OCI-LY3 (cell line): ENCODE measurements at regions not wholly inside any gene's neighbourhood (a gene's known extent, or its start where the extent isn't known, plus 50 kb on each side); places are given as distances from the start of the nearest gene placed in this dataset.

ENCODE experiments used
- H2AFZ ChIP-seq: fragments of 200-600, 300-600 bp; shearing (Covaris generic); 2 replicates; pipeline ENCODE4 v1.6.0; 2014; ENCODE audit warnings: antibody characterized with exemption, low read depth, low read length
- H3K27ac ChIP-seq: fragments of 200-600, 300-600 bp; sonication (generic); 2 replicates; pipeline ENCODE4 v1.5.1; 2014; ENCODE audit warnings: mild to moderate bottlenecking, low read length, moderate library complexity, mixed read lengths
- H3K27me3 ChIP-seq: fragments of 200-600, 300-600 bp; sonication (generic); 2 replicates; pipeline ENCODE4 v1.6.1; 2014; ENCODE audit warnings: low read depth, low read length, mixed read lengths
- H3K36me3 ChIP-seq: fragments of 200-600, 300-600 bp; sonication (generic); replicated peaks from 2 replicates; pipeline ENCODE3; 2014; ENCODE audit warnings: low read depth, low read length, mixed read lengths
- H3K4me1 ChIP-seq: fragments of 300-600, 200-600 bp; sonication (generic); 2 replicates; pipeline ENCODE4 v1.6.1; 2014; ENCODE audit warnings: low read length, mixed read lengths
- H3K4me2 ChIP-seq: fragments of 200-600, 300-600 bp; sonication (generic); 2 replicates; pipeline ENCODE4 v1.6.1; 2014; ENCODE audit warnings: low read length, mixed read lengths
- H3K4me3 ChIP-seq: fragments of 300-600, 200-600 bp; sonication (generic); 2 replicates; pipeline ENCODE4 v1.5.1; 2014; ENCODE audit warnings: antibody characterized with exemption, mild to moderate bottlenecking, low read length, moderate library complexity
- H3K79me2 ChIP-seq: fragments of 300-600, 200-600 bp; shearing (Covaris generic); 2 replicates; pipeline ENCODE4 v1.6.1; 2014; ENCODE audit warnings: mild to moderate bottlenecking, low read length, mixed read lengths
- H3K9ac ChIP-seq: fragments of 300-600, 200-600 bp; shearing (Covaris generic); 2 replicates; pipeline ENCODE4 v1.6.0; 2014; ENCODE audit warnings: mild to moderate bottlenecking, low read length, moderate library complexity
- H3K9me3 ChIP-seq: fragments of 200-600, 300-600 bp; shearing (Covaris generic); 2 replicates; pipeline ENCODE4 v1.6.1; 2014; ENCODE audit warnings: low read length, mixed read lengths; ENCODE audit not compliant: insufficient read depth
- H4K20me1 ChIP-seq: fragments of 200-600, 300-600 bp; sonication (generic); 2 replicates; pipeline ENCODE4 v1.6.1; 2016; ENCODE audit warnings: low read length, mixed read lengths; ENCODE audit not compliant: insufficient read depth
- CTCF ChIP-seq: fragments of 200-600, 300-600 bp; sonication (generic); IDR thresholded peaks from 2 replicates; pipeline ENCODE4 v1.5.1; 2014; ENCODE audit warnings: antibody characterized with exemption, low read length, low read depth
- EZH2phosphoT487 ChIP-seq: fragments of 200-600 bp; shearing (Covaris generic); IDR thresholded peaks from 2 replicates; pipeline ENCODE4 v1.6.1; 2018; ENCODE audit warnings: antibody characterized with exemption, mixed run types, low read depth

GRCh38 chr14:42334931-42335330, 728.3 kb downstream of the LRFN5 start:
- Histone ChIP-seq H3K27me3 (no peaks in the 10 kb centered on the region), H3K4me1 (peaks cover 17% of the 10 kb centered on the region), H3K9ac (no peak overlapping the region), H2AFZ (no peak overlapping the region), H3K36me3 (peaks cover 23% of the 10 kb centered on the region), H4K20me1 (no peaks in the 10 kb centered on the region), H3K9me3 (peaks cover 8% of the 10 kb centered on the region), H3K4me3 (no peak overlapping the region), H3K4me2 (no peak overlapping the region), H3K27ac (no peak overlapping the region), H3K79me2 (no peaks in the 10 kb centered on the region)
- TF ChIP-seq EZH2phosphoT487: no peak
- no peak for TF ChIP-seq CTCF

GRCh38 chr14:42323426-42323825, 716.8 kb downstream of the LRFN5 start:
- no peak for TF ChIP-seq CTCF
- no peak for TF ChIP-seq EZH2phosphoT487
- Histone ChIP-seq H3K9me3 (peaks cover 4% of the 10 kb centered on the region; the same call in 1 of the 2 replicates), H2AFZ (no peak overlapping the region)

GRCh38 chr14:42322531-42323284, 716.0 kb downstream of the LRFN5 start:
- Histone ChIP-seq H3K36me3 (peaks cover 3% of the 10 kb centered on the region), H3K4me1 (peaks cover 22% of the 10 kb centered on the region), H3K9me3 (peaks cover 4% of the 10 kb centered on the region; the same call in 1 of the 2 replicates), H3K9ac (no peak overlapping the region; the same call in 1 of the 2 replicates), H3K27me3 (no peaks in the 10 kb centered on the region), H4K20me1 (no peaks in the 10 kb centered on the region), H3K79me2 (no peaks in the 10 kb centered on the region), H3K27ac (peak overlapping the region; percentile 49), H3K4me2 (peak overlapping the region; percentile 48), H3K4me3 (no peak overlapping the region), H2AFZ (peak overlapping the region; percentile 5; the same call in 1 of the 2 replicates)
- no peak for TF ChIP-seq CTCF
- TF ChIP-seq EZH2phosphoT487: no peak

More at GRCh38 chr14:42323426-42323825, 716.8 kb downstream of the LRFN5 start:
- Histone ChIP-seq H3K9ac (peak overlapping the region; percentile 9; the same call in 1 of the 2 replicates), H3K79me2 (no peaks in the 10 kb centered on the region), H3K36me3 (peaks cover 3% of the 10 kb centered on the region), H3K4me3 (no peak overlapping the region), H3K27ac (peak overlapping the region; percentile 49; the same call in 1 of the 2 replicates), H3K4me1 (peaks cover 23% of the 10 kb centered on the region), H3K4me2 (peak overlapping the region; percentile 48), H4K20me1 (no peaks in the 10 kb centered on the region), H3K27me3 (no peaks in the 10 kb centered on the region)

- Histone ChIP-seq H4K20me1 (no peaks in the 10 kb centered on the region), H2AFZ (no peak overlapping the region), H3K4me1 (peaks cover 19% of the 10 kb centered on the region), H3K4me3 (no peak overlapping the region), H3K9ac (no peak overlapping the region), H3K27ac (no peak overlapping the region), H3K27me3 (no peaks in the 10 kb centered on the region), H3K4me2 (no peak overlapping the region), H3K36me3 (no peaks in the 10 kb centered on the region), H3K79me2 (no peaks in the 10 kb centered on the region), H3K9me3 (no peaks in the 10 kb centered on the region)
- no peak for TF ChIP-seq EZH2phosphoT487
- TF ChIP-seq CTCF: no peak
These were observed 713.3 kb downstream of the LRFN5 start for GRCh38 chr14:42319996-42320395.
